ENCODE measurements at regions not wholly inside any gene's neighbourhood (a gene's known extent, or its start where the extent isn't known, plus 50 kb on each side); places are given as distances from the start of the nearest gene placed in this dataset.
"Not testable (repeated sequence)": the region's sequence is repeated elsewhere in the genome, so short reads cannot be mapped to it uniquely, and the experiment has no call there.

GRCh38 chr6:112967974-112968373, 620.8 kb downstream of the RFPL4B start:
- Mint-ChIP-seq H3K4me3 (no peak overlapping the region), H3K4me1 (no peaks in the 10 kb centered on the region), H3K9me3 (peaks cover 3 to 20% (median 8%) of the 10 kb centered on the region in 6 donors), H3K27ac (no peak overlapping the region), H3K36me3 (peaks cover 0 to 5% (median 4%) of the 10 kb centered on the region in 3 donors), H3K27me3 (ENCODE audit: low read depth in 3 of 3) (no peaks in the 10 kb centered on the region)
- DNase-seq, result no peak

GRCh38 chr6:112971651-112972050, 624.5 kb downstream of the RFPL4B start:
- H3K36me3 Mint-ChIP-seq, result peaks cover 0 to 5% (median 3%) of the 10 kb centered on the region in 3 donors
- H3K4me3 Mint-ChIP-seq, result no peak overlapping the region
- no peak overlapping the region for H3K27ac Mint-ChIP-seq
- no peaks in the 10 kb centered on the region for H3K27me3 Mint-ChIP-seq (ENCODE audit: low read depth in 3 of 3)
- peaks cover 7 to 31% (median 13%) of the 10 kb centered on the region in 6 donors for H3K9me3 Mint-ChIP-seq
- H3K4me1 Mint-ChIP-seq, result no peaks in the 10 kb centered on the region
- DNase-seq, result no peak

GRCh38 chr6:112974931-112975330, 627.8 kb downstream of the RFPL4B start:
- H3K9me3 Mint-ChIP-seq, result peaks cover 5 to 24% (median 11%) of the 10 kb centered on the region in 6 donors
- not testable (repeated sequence) for H3K4me1 Mint-ChIP-seq; H3K36me3 Mint-ChIP-seq; H3K4me3 Mint-ChIP-seq; H3K27ac Mint-ChIP-seq; DNase-seq; H3K27me3 Mint-ChIP-seq (ENCODE audit: low read depth in 3 of 3)

- H3K27ac Mint-ChIP-seq; H3K27me3 Mint-ChIP-seq (ENCODE audit: low read depth in 3 of 3); H3K36me3 Mint-ChIP-seq; H3K4me1 Mint-ChIP-seq; DNase-seq; H3K4me3 Mint-ChIP-seq: not testable (repeated sequence)
- H3K9me3 Mint-ChIP-seq, result peaks cover 5 to 24% (median 11%) of the 10 kb centered on the region in 6 donors
These were observed 629.4 kb downstream of the RFPL4B start for GRCh38 chr6:112976579-112976978.

- H3K4me1 Mint-ChIP-seq, result no peaks in the 10 kb centered on the region
- no peak for DNase-seq
- no peak overlapping the region for H3K27ac Mint-ChIP-seq
- no peaks in the 10 kb centered on the region for H3K27me3 Mint-ChIP-seq (ENCODE audit: low read depth in 3 of 3)
- H3K4me3 Mint-ChIP-seq, result no peak overlapping the region
- no peaks in the 10 kb centered on the region for H3K36me3 Mint-ChIP-seq
- peaks cover 8 to 21% (median 13%) of the 10 kb centered on the region in 6 donors for H3K9me3 Mint-ChIP-seq
These were observed 632.7 kb downstream of the RFPL4B start for GRCh38 chr6:112979830-112980229.

- Mint-ChIP-seq H3K27ac (no peak overlapping the region), H3K9me3 (peaks cover 6 to 17% (median 12%) of the 10 kb centered on the region in 6 donors), H3K27me3 (ENCODE audit: low read depth in 3 of 3) (no peaks in the 10 kb centered on the region), H3K36me3 (no peaks in the 10 kb centered on the region), H3K4me1 (no peaks in the 10 kb centered on the region), H3K4me3 (no peak overlapping the region)
- no peak for DNase-seq
These were observed 633.5 kb downstream of the RFPL4B start for GRCh38 chr6:112980676-112981075.

GRCh38 chr6:112983713-112984261, 636.7 kb downstream of the RFPL4B start:
- DNase-seq, result no peak
- H3K4me1 Mint-ChIP-seq, result no peaks in the 10 kb centered on the region
- H3K27me3 Mint-ChIP-seq (ENCODE audit: low read depth in 3 of 3), result no peaks in the 10 kb centered on the region
- H3K36me3 Mint-ChIP-seq, result no peaks in the 10 kb centered on the region
- H3K4me3 Mint-ChIP-seq, result no peak overlapping the region
- no peak overlapping the region for H3K27ac Mint-ChIP-seq
- H3K9me3 Mint-ChIP-seq, result peaks cover 2 to 13% (median 5%) of the 10 kb centered on the region in 6 donors

GRCh38 chr6:112984899-112985298, 637.8 kb downstream of the RFPL4B start:
- Mint-ChIP-seq H3K27ac (no peak overlapping the region), H3K4me3 (no peak overlapping the region), H3K4me1 (no peaks in the 10 kb centered on the region), H3K27me3 (ENCODE audit: low read depth in 3 of 3) (peaks cover 0 to 2% (median under 1%) of the 10 kb centered on the region in 3 donors), H3K36me3 (no peaks in the 10 kb centered on the region), H3K9me3 (peaks cover 2 to 14% (median 11%) of the 10 kb centered on the region in 6 donors)
- DNase-seq, result no peak

- H3K27ac Mint-ChIP-seq, result no peak overlapping the region
- H3K4me1 Mint-ChIP-seq, result no peaks in the 10 kb centered on the region
- no peak overlapping the region for H3K4me3 Mint-ChIP-seq
- peaks cover 0 to 5% (median 0%) of the 10 kb centered on the region in 3 donors for H3K36me3 Mint-ChIP-seq
- peaks cover 0 to 2% (median 1%) of the 10 kb centered on the region in 3 donors for H3K27me3 Mint-ChIP-seq (ENCODE audit: low read depth in 3 of 3)
- peaks cover 7 to 23% (median 18%) of the 10 kb centered on the region in 6 donors for H3K9me3 Mint-ChIP-seq
- no peak for DNase-seq
These were observed 639.2 kb downstream of the RFPL4B start for GRCh38 chr6:112986321-112986720.

- H3K27me3 Mint-ChIP-seq (ENCODE audit: low read depth in 3 of 3), result peaks cover 0 to 2% (median 1%) of the 10 kb centered on the region in 3 donors
- no peaks in the 10 kb centered on the region for H3K4me1 Mint-ChIP-seq
- DNase-seq, result no peak
- H3K4me3 Mint-ChIP-seq, result no peak overlapping the region
- H3K27ac Mint-ChIP-seq, result no peak overlapping the region
- H3K9me3 Mint-ChIP-seq, result peaks cover 7 to 28% (median 16%) of the 10 kb centered on the region in 6 donors
- H3K36me3 Mint-ChIP-seq, result peaks cover 0 to 5% (median 0%) of the 10 kb centered on the region in 3 donors
These were observed 641.6 kb downstream of the RFPL4B start for GRCh38 chr6:112988748-112989147.

GRCh38 chr6:112990971-112991370, 643.8 kb downstream of the RFPL4B start:
- DNase-seq, result no peak
- H3K36me3 Mint-ChIP-seq, result peaks cover 0 to 5% (median 0%) of the 10 kb centered on the region in 3 donors
- H3K9me3 Mint-ChIP-seq, result peaks cover 8 to 33% (median 11%) of the 10 kb centered on the region in 6 donors
- H3K4me1 Mint-ChIP-seq, result no peaks in the 10 kb centered on the region
- no peak overlapping the region for H3K27ac Mint-ChIP-seq
- no peak overlapping the region for H3K4me3 Mint-ChIP-seq
- peaks cover 0 to 2% (median 1%) of the 10 kb centered on the region in 3 donors for H3K27me3 Mint-ChIP-seq (ENCODE audit: low read depth in 3 of 3)

- H3K36me3 Mint-ChIP-seq, result peaks cover 0 to 5% (median 0%) of the 10 kb centered on the region in 3 donors
- peaks cover 0 to 4% (median 1%) of the 10 kb centered on the region in 3 donors for H3K27me3 Mint-ChIP-seq (ENCODE audit: low read depth in 3 of 3)
- H3K27ac Mint-ChIP-seq, result no peak overlapping the region
- H3K9me3 Mint-ChIP-seq, result peaks cover 6 to 36% (median 11%) of the 10 kb centered on the region in 6 donors
- DNase-seq, result no peak
- H3K4me1 Mint-ChIP-seq, result no peaks in the 10 kb centered on the region
- H3K4me3 Mint-ChIP-seq, result no peak overlapping the region
These were observed 644.8 kb downstream of the RFPL4B start for GRCh38 chr6:112991912-112992311.

- peaks cover 0 to 2% (median 0%) of the 10 kb centered on the region in 3 donors for H3K27me3 Mint-ChIP-seq (ENCODE audit: low read depth in 3 of 3)
- H3K36me3 Mint-ChIP-seq, result no peaks in the 10 kb centered on the region
- H3K27ac Mint-ChIP-seq, result no peak overlapping the region
- H3K4me3 Mint-ChIP-seq, result no peak overlapping the region
- no peaks in the 10 kb centered on the region for H3K4me1 Mint-ChIP-seq
- H3K9me3 Mint-ChIP-seq, result peaks cover 3 to 39% (median 6%) of the 10 kb centered on the region in 6 donors
- no peak for DNase-seq
These were observed 650.4 kb downstream of the RFPL4B start for GRCh38 chr6:112997421-112998085.

- Mint-ChIP-seq H3K27me3 (ENCODE audit: low read depth in 3 of 3) (peaks cover 0 to under 1% (median 0%) of the 10 kb centered on the region in 3 donors), H3K4me3 (no peak overlapping the region), H3K27ac (no peak overlapping the region), H3K9me3 (peaks cover 3 to 22% (median 10%) of the 10 kb centered on the region in 6 donors), H3K36me3 (no peaks in the 10 kb centered on the region), H3K4me1 (no peaks in the 10 kb centered on the region)
- DNase-seq, result no peak
These were observed 656.9 kb downstream of the RFPL4B start for GRCh38 chr6:113004054-113004453.

Data from immature natural killer cell (primary cell).